GM12878 (cell line): ENCODE measurements at regions not wholly inside any gene's neighbourhood (a gene's known extent, or its start where the extent isn't known, plus 50 kb on each side); places are given as distances from the start of the nearest gene placed in this dataset.

ENCODE experiments used
- ATAC-seq: fragments of 200-7000 bp; cut with Tn5 transposase; 3 replicates; pipeline ENCODE4 v1.9.1; 2020; ENCODE audit warnings: mild to moderate bottlenecking, moderate library complexity
- BruUV-seq: library from RNA; stranded (reverse); fragments of 400-500 nt; replicated peaks from 2 replicates; lab custom pipeline; 2021; lab: Mats Ljungman, UMichigan
- CTCF ChIA-PET: fragments of 300-600 bp; sonication (Branson Sonifier 250); formaldehyde crosslinking; extraction: SDS; loops from one replicate; lab custom pipeline; 2021; ENCODE audit warnings: inconsistent platforms; lab: Yijun Ruan, JAX
- POLR2A ChIA-PET: fragments of 350-600 bp; formaldehyde crosslinking; extraction: SDS; loops from one replicate; lab custom pipeline; 2021; ENCODE audit warnings: inconsistent platforms; lab: Charles Lee
- RAD21 ChIA-PET: fragments of 300-600 bp; sonication (Branson Sonifier 250); formaldehyde crosslinking; loops from one replicate; lab custom pipeline; 2023; ENCODE audit warnings: antibody characterized with exemption; ENCODE audit not compliant: unreplicated experiment; lab: Charles Lee
- SMC1A ChIA-PET: fragments of 300-600 bp; sonication (Branson Sonifier 250); formaldehyde crosslinking; loops from one replicate; lab custom pipeline; 2023; ENCODE audit not compliant: unreplicated experiment, uncharacterized antibody; lab: Charles Lee
- DNase-seq: peaks from one replicate; pipeline ENCODE4 v3.0.0-alpha.2; 2011; ENCODE audit warnings: low read depth, low spot score
- FAIRE-seq: peaks from 3 replicates; lab custom pipeline; 2011; peaks lifted over from hg19 to GRCh38; lab: Jason Lieb, UNC
- H2AFZ ChIP-seq: 2 replicates; pipeline ENCODE4 v1.6.0; 2011; ENCODE audit warnings: low read depth, low read length, control low read depth; ENCODE audit not compliant: control insufficient read depth
- H3K27ac ChIP-seq: 2 replicates; pipeline ENCODE4 v1.5.1; 2011; ENCODE audit warnings: control low read depth; ENCODE audit not compliant: control insufficient read depth, insufficient read depth
- H3K27me3 ChIP-seq, 2 experiments: replicated peaks in 1 of 2; 2 replicates each; pipeline versions ENCODE4 v1.6.0 to v1.6.1; 2011; ENCODE audit warnings: low read length in 1 of 2; ENCODE audit not compliant: control insufficient read depth in 2 of 2, insufficient read depth in 2 of 2
- H3K36me3 ChIP-seq, 2 experiments: 2 replicates each; pipeline ENCODE4 v1.5.1; 2011; ENCODE audit warnings: low read length in 1 of 2; ENCODE audit not compliant: control insufficient read depth in 2 of 2, insufficient read depth in 2 of 2
- H3K4me1 ChIP-seq: 2 replicates; pipeline ENCODE4 v1.6.1; 2011; ENCODE audit warnings: mild to moderate bottlenecking, low read length, moderate library complexity, mixed read lengths; ENCODE audit not compliant: control insufficient read depth, insufficient read depth
- H3K4me2 ChIP-seq: 2 replicates; pipeline ENCODE4 v1.6.0; 2011; ENCODE audit warnings: control low read depth; ENCODE audit not compliant: control insufficient read depth, insufficient read depth
- H3K4me3 ChIP-seq: fragments of 200-600 bp; sonication (generic); 2 replicates; pipeline ENCODE4 v1.5.1; 2016
- H3K79me2 ChIP-seq: 2 replicates; pipeline ENCODE4 v1.6.0; 2011; ENCODE audit warnings: low read length; ENCODE audit not compliant: control insufficient read depth, insufficient read depth
- H3K9ac ChIP-seq: 2 replicates; pipeline ENCODE4 v1.8.0; 2011; ENCODE audit warnings: low read length, control low read depth, mixed read lengths; ENCODE audit not compliant: control insufficient read depth, insufficient read depth
- H3K9me3 ChIP-seq: replicated peaks from 3 replicates; pipeline ENCODE4 v1.5.1; 2011; ENCODE audit warnings: mild to moderate bottlenecking, low read length; ENCODE audit not compliant: control insufficient read depth, insufficient read depth
- H4K20me1 ChIP-seq: 2 replicates; pipeline ENCODE4 v1.6.0; 2011; ENCODE audit not compliant: control insufficient read depth, insufficient read depth
- ATF3 ChIP-seq: IDR thresholded peaks from 2 replicates; pipeline ENCODE4 v1.6.1; 2011; ENCODE audit warnings: low read depth, mild to moderate bottlenecking, low read length, moderate library complexity, borderline replicate concordance; ENCODE audit errors: extremely low read depth
- BMI1 ChIP-seq: fragments of 450-650 bp; IDR thresholded peaks from 2 replicates; pipeline ENCODE4 v1.6.1; 2016; ENCODE audit warnings: mild to moderate bottlenecking, moderate library complexity, borderline replicate concordance
- CEBPZ ChIP-seq: fragments of 150-350 bp; IDR thresholded peaks from 2 replicates; pipeline ENCODE4 v1.6.1; 2016; ENCODE audit warnings: low read depth, low read length
- CHD2 ChIP-seq: IDR thresholded peaks from 2 replicates; pipeline ENCODE4 v1.6.1; 2011; ENCODE audit warnings: low read depth, low read length, improper control_type of control experiment, borderline replicate concordance
- HCFC1 ChIP-seq: fragments of 150-350 bp; IDR thresholded peaks from 2 replicates; pipeline ENCODE4 v1.6.1; 2014; ENCODE audit warnings: low read length
- LARP7 ChIP-seq: fragments of 450-650 bp; IDR thresholded peaks from 2 replicates; pipeline ENCODE4 v1.6.1; 2017; ENCODE audit warnings: mild to moderate bottlenecking
- NR2C2 ChIP-seq: IDR thresholded peaks from 2 replicates; pipeline ENCODE4 v1.6.1; 2011; ENCODE audit warnings: borderline replicate concordance, low read depth; ENCODE audit not compliant: control insufficient read depth, insufficient read length
- PAX5 ChIP-seq: IDR thresholded peaks from 2 replicates; pipeline ENCODE4 v1.6.1; 2011; ENCODE audit warnings: low read depth, low read length, borderline replicate concordance
- POLR2AphosphoS5 ChIP-seq: IDR thresholded peaks from 2 replicates; pipeline ENCODE4 v1.6.1; 2011; ENCODE audit warnings: mild to moderate bottlenecking, low read length, inconsistent platforms
- SMAD5 ChIP-seq: IDR thresholded peaks from 2 replicates; pipeline ENCODE4 v1.6.1; 2016; ENCODE audit warnings: antibody characterized with exemption, low read depth
- SREBF2 ChIP-seq: IDR thresholded peaks from 2 replicates; pipeline ENCODE4 v1.6.1; 2012; ENCODE audit warnings: mild to moderate bottlenecking, low read length
- TARDBP ChIP-seq: IDR thresholded peaks from 2 replicates; pipeline ENCODE4 v1.6.1; 2016; ENCODE audit warnings: borderline replicate concordance
- ZBTB33 ChIP-seq: fragments of 450-650 bp; IDR thresholded peaks from 2 replicates; pipeline ENCODE4 v1.6.1; 2017; ENCODE audit warnings: mild to moderate bottlenecking
- WGBS: methylation state at CpG from one replicate; pipeline ENCODE4 v1.1.6; 2016; ENCODE audit warnings: low lambda C conversion rate; ENCODE audit not compliant: insufficient replicate concordance, insufficient coverage; ENCODE audit errors: missing lambda C conversion rate; 5-methylcytosine and 5-hydroxymethylcytosine counted together
- in situ Hi-C: fragments of 300-500 bp; cut with MboI; formaldehyde crosslinking; loops from 9 replicates; pipeline ENCODE4 v1.14.3; 2018; ENCODE audit warnings: mixed read lengths
- intact Hi-C: fragments of 100-400 bp; cut with micrococcal nuclease; formaldehyde crosslinking; loops from one replicate; pipeline ENCODE4 v1.14.2; 2022; ENCODE audit not compliant: unreplicated experiment

- Histone ChIP-seq H3K27me3 (no peaks in the 10 kb centered on the region), H3K36me3 (no peaks in the 10 kb centered on the region), H3K4me1 (no peaks in the 10 kb centered on the region), H3K27ac (no peak overlapping the region), H3K9me3 (no peaks in the 10 kb centered on the region; the same call in 2 of the 3 replicates), H3K4me2 (no peak overlapping the region), H4K20me1 (no peaks in the 10 kb centered on the region), H2AFZ (no peak overlapping the region), H3K4me3 (no peak overlapping the region), H3K9ac (no peak overlapping the region), H3K79me2 (no peaks in the 10 kb centered on the region)
- ChIA-PET RAD21 (no interaction called here), SMC1A (interaction anchor here (1.5 to 18.9 kb wide), 3 partner anchors 9 to 22 kb away, joined by 3 to 296 read pairs (median 3); no protein-coding TSS in a partner anchor), CTCF (no interaction called here), POLR2A (interaction anchor here (2.5 kb wide), 1 partner anchor 8 kb away, joined by 6 read pairs; no protein-coding TSS in a partner anchor)
- ATAC-seq: no peak
- intact Hi-C loops (no loop called here), in situ Hi-C loops (no loop called here)
- TF ChIP-seq BMI1: no peak
- no peak for TF ChIP-seq PAX5
- TF ChIP-seq ATF3: no peak
- TF ChIP-seq NR2C2: no peak
- no peak for TF ChIP-seq POLR2AphosphoS5
- DNase-seq: no peak
- FAIRE-seq: no peak
- 23% methylated on average over 3 of the region's 3 CpGs for WGBS
- no TSS peak for BruUV-seq
Observed at GRCh38 chr14:98163873-98164272, 1108.1 kb downstream of the BCL11B start.

DNA sequence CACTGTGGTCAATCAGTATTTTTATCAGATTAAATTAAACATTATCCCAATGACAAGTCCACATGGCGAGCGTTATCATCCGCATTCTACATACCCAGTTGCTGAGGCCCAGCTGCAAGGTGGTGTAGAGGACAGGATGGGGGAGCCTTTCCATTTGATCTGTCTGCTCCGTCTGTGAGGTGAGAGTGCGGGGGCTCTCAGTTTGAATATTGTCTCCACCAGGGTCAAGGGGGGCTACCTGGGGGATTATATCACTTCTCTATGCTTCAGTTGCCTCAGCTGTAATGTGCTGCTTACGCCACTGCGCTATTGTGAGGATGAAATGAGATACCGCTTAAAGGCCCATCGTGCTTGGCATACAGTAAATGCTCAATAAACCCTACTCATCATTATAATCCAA is 1106.0 kb downstream of the BCL11B start:
- POLR2A ChIA-PET: interaction anchor here (2.5 kb wide), 1 partner anchor 10 kb away, joined by 6 read pairs; no protein-coding TSS in a partner anchor
- 76% methylated on average over 9 of the region's 9 CpGs for WGBS
- Histone ChIP-seq H3K36me3 (no peaks in the 10 kb centered on the region), H3K27ac (no peak overlapping the region), H4K20me1 (no peaks in the 10 kb centered on the region), H3K9me3 (no peaks in the 10 kb centered on the region; the same call in 2 of the 3 replicates), H3K9ac (no peak overlapping the region), H3K4me3 (no peak overlapping the region), H3K79me2 (no peaks in the 10 kb centered on the region), H3K4me1 (peaks cover 5% of the 10 kb centered on the region; the same call in 1 of the 2 replicates), H2AFZ (no peak overlapping the region), H3K27me3 (no peaks in the 10 kb centered on the region), H3K4me2 (no peak overlapping the region)
- no TSS peak for BruUV-seq
- SMC1A ChIA-PET: interaction anchor here (1.2 to 18.9 kb wide), 3 partner anchors 10 to 30 kb away, joined by 3 to 296 read pairs (median 3); no protein-coding TSS in a partner anchor
- DNase-seq (no peak), ATAC-seq (no peak), FAIRE-seq (no peak)
- CTCF ChIA-PET: interaction anchor here (2.4 kb wide), 1 partner anchor 28 kb away, joined by 5 read pairs; no protein-coding TSS in a partner anchor
- RAD21 ChIA-PET: interaction anchor here (8.6 kb wide), 1 partner anchor 30 kb away, joined by 110 read pairs; no protein-coding TSS in a partner anchor
- intact Hi-C loops (no loop called here), in situ Hi-C loops (no loop called here)
- TF ChIP-seq ZBTB33 (no peak), SMAD5 (no peak), CHD2 (no peak), CEBPZ (no peak), LARP7 (no peak), TARDBP (no peak), HCFC1 (no peak), SREBF2 (no peak)
